GM23338 (cell line): ENCODE measurements at regions not wholly inside any gene's neighbourhood (a gene's known extent, or its start where the extent isn't known, plus 50 kb on each side); places are given as distances from the start of the nearest gene placed in this dataset.

Experiments used
- ATAC-seq: fragments of 200-7000 bp; cut with Tn5 transposase; 3 replicates; pipeline ENCODE4 v1.9.1; 2020
- DNase-seq: peaks from one replicate; pipeline ENCODE4 v3.0.0-alpha.2; 2015; ENCODE audit warnings: low spot score
- H2AFZ ChIP-seq: fragments of 200-600 bp; sonication (generic); 2 replicates; pipeline ENCODE4 v1.8.0; 2016; ENCODE audit warnings: antibody characterized with exemption, mild to moderate bottlenecking, moderate library complexity
- H3F3A ChIP-seq: fragments of 200-600 bp; sonication (generic); replicated peaks from 2 replicates; pipeline ENCODE4 v1.8.0; 2017; ENCODE audit warnings: antibody characterized with exemption, mixed run types, low read depth
- H3K27ac ChIP-seq: fragments of 200-600 bp; sonication (generic); 2 replicates; pipeline ENCODE4 v1.6.1; 2016; ENCODE audit warnings: low read depth
- H3K27me3 ChIP-seq: fragments of 200-600 bp; sonication (generic); 2 replicates; pipeline ENCODE4 v1.8.0; 2016; ENCODE audit warnings: mild to moderate bottlenecking, mixed run types, moderate library complexity; ENCODE audit not compliant: insufficient read depth
- H3K36me3 ChIP-seq: fragments of 200-600 bp; sonication (generic); 2 replicates; pipeline ENCODE4 v1.8.0; 2016; ENCODE audit warnings: mild to moderate bottlenecking; ENCODE audit not compliant: insufficient read depth
- H3K4me1 ChIP-seq: fragments of 200-600 bp; sonication (generic); 2 replicates; pipeline ENCODE4 v1.8.0; 2016; ENCODE audit warnings: mild to moderate bottlenecking, moderate library complexity; ENCODE audit not compliant: insufficient read depth
- H3K4me2 ChIP-seq: fragments of 200-600 bp; sonication (generic); 2 replicates; pipeline ENCODE4 v1.7.1; 2017; ENCODE audit warnings: mixed run types
- H3K4me3 ChIP-seq: fragments of 200-600 bp; sonication (generic); 2 replicates; pipeline ENCODE4 v1.6.1; 2016; ENCODE audit warnings: mixed run types
- H3K79me2 ChIP-seq: fragments of 200-600 bp; sonication (generic); replicated peaks from 2 replicates; pipeline ENCODE4 v1.8.0; 2017; ENCODE audit warnings: mild to moderate bottlenecking; ENCODE audit not compliant: insufficient read depth
- H3K9me2 ChIP-seq: fragments of 200-600 bp; sonication (generic); 2 replicates; pipeline ENCODE4 v1.8.0; 2017; ENCODE audit not compliant: insufficient read depth
- H4K20me1 ChIP-seq: fragments of 200-600 bp; sonication (generic); replicated peaks from 2 replicates; pipeline ENCODE4 v1.8.0; 2017; ENCODE audit warnings: mild to moderate bottlenecking; ENCODE audit not compliant: insufficient read depth
- H3K27ac Mint-ChIP-seq: 2 replicates; pipeline ENCODE4 v1.8.0; 2020; ENCODE audit warnings: inconsistent platforms, mild to moderate bottlenecking, moderate library complexity, mixed read lengths
- H3K27me3 Mint-ChIP-seq: 3 replicates; pipeline ENCODE4 v1.8.0; 2022; ENCODE audit warnings: low read depth, mild to moderate bottlenecking, moderate library complexity, mixed read lengths, inconsistent platforms; ENCODE audit not compliant: insufficient read depth, poor library complexity
- H3K36me3 Mint-ChIP-seq: 3 replicates; pipeline ENCODE4 v1.8.0; 2021; ENCODE audit warnings: low read depth, mild to moderate bottlenecking, inconsistent platforms, moderate library complexity, mixed read lengths
- H3K4me1 Mint-ChIP-seq: 3 replicates; pipeline ENCODE4 v1.8.0; 2020; ENCODE audit warnings: mild to moderate bottlenecking, inconsistent platforms, mixed read lengths
- H3K4me3 Mint-ChIP-seq: 3 replicates; pipeline ENCODE4 v1.8.0; 2021; ENCODE audit warnings: moderate library complexity, mild to moderate bottlenecking, inconsistent platforms, mixed read lengths
- H3K9me3 Mint-ChIP-seq: 3 replicates; pipeline ENCODE4 v1.8.0; 2020; ENCODE audit warnings: moderate library complexity, mild to moderate bottlenecking, inconsistent platforms, mixed read lengths
- EZH2 ChIP-seq: fragments of 200-600 bp; sonication (generic); IDR thresholded peaks from one replicate; pipeline ENCODE4 v1.8.0; 2017; ENCODE audit warnings: antibody characterized with exemption, mild to moderate bottlenecking, low read depth; ENCODE audit not compliant: unreplicated experiment
- EZH2phosphoT487 ChIP-seq: fragments of 200-600 bp; sonication (generic); IDR thresholded peaks from one replicate; pipeline ENCODE4 v1.8.1; 2018; ENCODE audit warnings: antibody characterized with exemption; ENCODE audit not compliant: unreplicated experiment
- NANOG ChIP-seq: IDR thresholded peaks from 2 replicates; pipeline ENCODE4 v1.6.1; 2016; ENCODE audit warnings: antibody characterized with exemption, borderline replicate concordance
- POLR2AphosphoS5 ChIP-seq: IDR thresholded peaks from 2 replicates; pipeline ENCODE4 v1.6.1; 2016; ENCODE audit warnings: antibody characterized with exemption, low read depth
- STAT1 ChIP-seq: IDR thresholded peaks from one replicate; pipeline ENCODE4 v1.6.1; 2016; ENCODE audit warnings: antibody characterized with exemption; ENCODE audit not compliant: unreplicated experiment
- ZNF114 ChIP-seq: fragments of 250-450 bp; sonication (Bioruptor Pico); IDR thresholded peaks from 2 replicates; pipeline ENCODE4 v1.5.0; 2020; ENCODE audit warnings: mild to moderate bottlenecking, moderate library complexity
- ZNF331 ChIP-seq: fragments of 250-450 bp; sonication (Bioruptor Pico); IDR thresholded peaks from 2 replicates; pipeline ENCODE4 v1.5.0; 2020; ENCODE audit warnings: low read depth, mild to moderate bottlenecking, moderate library complexity
- TF ChIP-seq, protein P1 (sequence below), 2 experiments: fragments of 200-600 bp in 1 of 2; sonication (generic) in 1 of 2; conservative IDR thresholded peaks; 2 replicates each; pipeline versions ENCODE4 v1.5.1 to v1.6.1; 2016 to 2017; ENCODE audit warnings: antibody characterized with exemption in 2 of 2, low read depth in 2 of 2, mild to moderate bottlenecking in 2 of 2, moderate library complexity in 1 of 2
- TF ChIP-seq, protein P2 (sequence below): IDR thresholded peaks from one replicate; pipeline ENCODE4 v1.6.1; 2018; ENCODE audit warnings: antibody characterized with exemption; ENCODE audit not compliant: unreplicated experiment

DNA sequence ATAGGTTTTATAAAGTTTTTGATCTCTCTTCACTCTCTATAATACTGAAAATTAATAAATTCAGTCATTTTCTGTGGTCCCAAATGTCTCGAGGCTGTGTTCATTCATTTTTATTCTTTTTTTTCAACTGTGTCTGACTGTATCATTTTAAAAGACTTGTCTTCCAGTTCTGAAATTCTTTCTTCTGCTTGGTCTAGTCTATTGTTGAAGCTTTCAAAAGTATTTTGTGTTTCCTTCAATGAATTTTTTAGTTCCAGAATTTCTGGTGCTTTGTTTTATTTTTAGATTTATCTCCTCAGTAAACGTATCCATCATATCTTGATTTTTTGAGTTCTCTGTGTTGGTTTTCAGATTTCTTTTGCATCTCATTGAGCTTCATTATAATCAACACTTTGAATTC, 161.0 kb upstream of the CHRM3 start:
- H3K9me2 ChIP-seq = 0 out of 2 replicates have a peak, but pooled peaks cover 3% of the 10 kb centered on the region
- peaks cover 2% of the 10 kb centered on the region for H3K27me3 Mint-ChIP-seq
- H3K4me3 Mint-ChIP-seq = no peak overlapping the region
- H3K9me3 Mint-ChIP-seq = peaks cover 39% of the 10 kb centered on the region
- H4K20me1 ChIP-seq = no peaks in the 10 kb centered on the region
- ATAC-seq (no peak), DNase-seq (no peak)
- H3K79me2 ChIP-seq = no peaks in the 10 kb centered on the region
- no peaks in the 10 kb centered on the region for H3K27me3 ChIP-seq
- H3K36me3 ChIP-seq = no peaks in the 10 kb centered on the region
- no peak overlapping the region for H2AFZ ChIP-seq
- H3K27ac Mint-ChIP-seq = no peak overlapping the region
- no peaks in the 10 kb centered on the region for H3K4me1 ChIP-seq
- H3K4me1 Mint-ChIP-seq = no peaks in the 10 kb centered on the region
- no peak overlapping the region for H3K27ac ChIP-seq
- no peak for TF ChIP-seq POLR2AphosphoS5
- no peak for TF ChIP-seq ZNF114 (CRISPR knock-in tag)
- no peak for TF ChIP-seq NANOG
- no peak for TF ChIP-seq ZNF331
- TF ChIP-seq, protein P1, sequence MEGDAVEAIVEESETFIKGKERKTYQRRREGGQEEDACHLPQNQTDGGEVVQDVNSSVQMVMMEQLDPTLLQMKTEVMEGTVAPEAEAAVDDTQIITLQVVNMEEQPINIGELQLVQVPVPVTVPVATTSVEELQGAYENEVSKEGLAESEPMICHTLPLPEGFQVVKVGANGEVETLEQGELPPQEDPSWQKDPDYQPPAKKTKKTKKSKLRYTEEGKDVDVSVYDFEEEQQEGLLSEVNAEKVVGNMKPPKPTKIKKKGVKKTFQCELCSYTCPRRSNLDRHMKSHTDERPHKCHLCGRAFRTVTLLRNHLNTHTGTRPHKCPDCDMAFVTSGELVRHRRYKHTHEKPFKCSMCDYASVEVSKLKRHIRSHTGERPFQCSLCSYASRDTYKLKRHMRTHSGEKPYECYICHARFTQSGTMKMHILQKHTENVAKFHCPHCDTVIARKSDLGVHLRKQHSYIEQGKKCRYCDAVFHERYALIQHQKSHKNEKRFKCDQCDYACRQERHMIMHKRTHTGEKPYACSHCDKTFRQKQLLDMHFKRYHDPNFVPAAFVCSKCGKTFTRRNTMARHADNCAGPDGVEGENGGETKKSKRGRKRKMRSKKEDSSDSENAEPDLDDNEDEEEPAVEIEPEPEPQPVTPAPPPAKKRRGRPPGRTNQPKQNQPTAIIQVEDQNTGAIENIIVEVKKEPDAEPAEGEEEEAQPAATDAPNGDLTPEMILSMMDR (conservative IDR thresholded peaks at IDR 0.05; ENCODE audit: low read depth in 2 of 2) = no peak
- TF ChIP-seq EZH2 = no peak
- H3F3A ChIP-seq = no peaks in the 10 kb centered on the region
- H3K4me2 ChIP-seq = no peak overlapping the region
- no peak overlapping the region for H3K4me3 ChIP-seq
- peaks cover 32% of the 10 kb centered on the region for H3K36me3 Mint-ChIP-seq

DNA sequence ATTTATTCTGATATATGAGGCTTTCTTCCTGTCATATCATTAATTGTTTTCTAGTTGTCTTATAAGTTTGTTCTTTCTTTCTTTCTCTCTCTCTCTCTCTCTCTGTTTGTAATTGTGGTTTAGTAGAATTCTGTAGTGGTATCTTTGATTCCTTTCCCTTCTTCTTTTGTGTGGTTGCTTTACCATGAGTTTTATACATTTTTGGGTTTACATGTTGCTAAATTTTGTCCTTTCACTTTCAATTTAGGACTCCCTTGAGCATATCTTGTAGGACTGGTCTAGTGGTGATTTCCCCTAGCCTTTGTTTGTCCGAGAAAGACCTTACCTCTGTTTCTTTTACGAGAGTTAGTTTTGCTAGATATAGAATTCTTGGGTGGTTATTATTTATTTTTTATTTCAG, 162.3 kb upstream of the CHRM3 start:
- Histone ChIP-seq H4K20me1 (no peaks in the 10 kb centered on the region), H3K36me3 (no peaks in the 10 kb centered on the region), H3K4me1 (no peaks in the 10 kb centered on the region), H3K4me2 (no peak overlapping the region), H3K4me3 (no peak overlapping the region), H3K27me3 (no peaks in the 10 kb centered on the region), H3K9me2 (0 out of 2 replicates have a peak, but pooled peaks cover 3% of the 10 kb centered on the region), H3F3A (no peaks in the 10 kb centered on the region), H3K79me2 (no peaks in the 10 kb centered on the region), H2AFZ (no peak overlapping the region), H3K27ac (no peak overlapping the region)
- Mint-ChIP-seq H3K4me1 (no peaks in the 10 kb centered on the region), H3K36me3 (peaks cover 32% of the 10 kb centered on the region), H3K9me3 (peaks cover 39% of the 10 kb centered on the region), H3K27ac (no peak overlapping the region), H3K27me3 (peaks cover 2% of the 10 kb centered on the region), H3K4me3 (no peak overlapping the region)
- ATAC-seq (no peak), DNase-seq (no peak)
- TF ChIP-seq ZNF114 (CRISPR knock-in tag) = no peak
- TF ChIP-seq STAT1 = no peak
- no peak for TF ChIP-seq EZH2phosphoT487
- TF ChIP-seq, protein P1 (conservative IDR thresholded peaks at IDR 0.05; ENCODE audit: low read depth in 2 of 2) = no peak
- TF ChIP-seq, protein P2, sequence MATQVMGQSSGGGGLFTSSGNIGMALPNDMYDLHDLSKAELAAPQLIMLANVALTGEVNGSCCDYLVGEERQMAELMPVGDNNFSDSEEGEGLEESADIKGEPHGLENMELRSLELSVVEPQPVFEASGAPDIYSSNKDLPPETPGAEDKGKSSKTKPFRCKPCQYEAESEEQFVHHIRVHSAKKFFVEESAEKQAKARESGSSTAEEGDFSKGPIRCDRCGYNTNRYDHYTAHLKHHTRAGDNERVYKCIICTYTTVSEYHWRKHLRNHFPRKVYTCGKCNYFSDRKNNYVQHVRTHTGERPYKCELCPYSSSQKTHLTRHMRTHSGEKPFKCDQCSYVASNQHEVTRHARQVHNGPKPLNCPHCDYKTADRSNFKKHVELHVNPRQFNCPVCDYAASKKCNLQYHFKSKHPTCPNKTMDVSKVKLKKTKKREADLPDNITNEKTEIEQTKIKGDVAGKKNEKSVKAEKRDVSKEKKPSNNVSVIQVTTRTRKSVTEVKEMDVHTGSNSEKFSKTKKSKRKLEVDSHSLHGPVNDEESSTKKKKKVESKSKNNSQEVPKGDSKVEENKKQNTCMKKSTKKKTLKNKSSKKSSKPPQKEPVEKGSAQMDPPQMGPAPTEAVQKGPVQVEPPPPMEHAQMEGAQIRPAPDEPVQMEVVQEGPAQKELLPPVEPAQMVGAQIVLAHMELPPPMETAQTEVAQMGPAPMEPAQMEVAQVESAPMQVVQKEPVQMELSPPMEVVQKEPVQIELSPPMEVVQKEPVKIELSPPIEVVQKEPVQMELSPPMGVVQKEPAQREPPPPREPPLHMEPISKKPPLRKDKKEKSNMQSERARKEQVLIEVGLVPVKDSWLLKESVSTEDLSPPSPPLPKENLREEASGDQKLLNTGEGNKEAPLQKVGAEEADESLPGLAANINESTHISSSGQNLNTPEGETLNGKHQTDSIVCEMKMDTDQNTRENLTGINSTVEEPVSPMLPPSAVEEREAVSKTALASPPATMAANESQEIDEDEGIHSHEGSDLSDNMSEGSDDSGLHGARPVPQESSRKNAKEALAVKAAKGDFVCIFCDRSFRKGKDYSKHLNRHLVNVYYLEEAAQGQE = no peak
- TF ChIP-seq POLR2AphosphoS5 = no peak
